ENCODE measurements at regions not wholly inside any gene's neighbourhood (a gene's known extent, or its start where the extent isn't known, plus 50 kb on each side); places are given as distances from the start of the nearest gene placed in this dataset.

DNA sequence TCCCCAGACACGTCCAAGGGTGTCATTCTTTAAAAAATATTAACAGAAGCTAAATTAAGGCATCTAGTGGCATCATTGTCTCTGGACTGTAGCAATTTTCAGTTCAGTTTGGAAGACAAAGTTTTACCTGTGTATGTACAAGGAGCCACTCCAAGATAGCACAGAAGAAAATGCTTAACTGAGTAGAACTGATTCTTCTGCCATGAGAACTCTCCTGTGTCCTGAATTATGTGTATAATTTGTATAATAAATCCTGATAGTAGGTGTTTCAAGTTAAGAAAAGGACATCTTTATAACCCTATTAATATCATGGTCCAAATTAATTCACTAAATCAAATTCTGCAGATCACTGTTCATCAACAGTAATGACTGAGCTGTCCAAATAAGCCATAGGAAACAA, 1104.0 kb downstream of the XPNPEP1 start:
- no peak for DNase-seq

DNA sequence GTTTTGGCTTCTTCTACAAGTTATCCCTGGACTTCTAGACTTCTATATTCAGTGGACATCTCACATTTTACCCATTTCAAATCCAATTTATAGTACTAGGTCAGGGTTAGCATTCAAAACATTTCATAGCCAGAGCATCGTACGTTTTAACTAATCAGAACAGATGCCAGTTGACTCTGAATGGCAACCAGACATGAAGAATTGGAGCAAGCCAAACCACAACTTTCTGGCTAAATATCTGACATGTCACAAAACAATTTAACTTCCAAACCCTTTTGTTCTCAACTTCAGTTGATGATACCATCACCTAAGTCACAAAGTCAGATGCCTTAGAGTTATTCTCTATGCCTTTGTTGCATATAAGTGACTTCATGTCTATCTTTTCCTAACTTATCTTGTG, 1105.7 kb downstream of the XPNPEP1 start:
- no peak for DNase-seq

DNA sequence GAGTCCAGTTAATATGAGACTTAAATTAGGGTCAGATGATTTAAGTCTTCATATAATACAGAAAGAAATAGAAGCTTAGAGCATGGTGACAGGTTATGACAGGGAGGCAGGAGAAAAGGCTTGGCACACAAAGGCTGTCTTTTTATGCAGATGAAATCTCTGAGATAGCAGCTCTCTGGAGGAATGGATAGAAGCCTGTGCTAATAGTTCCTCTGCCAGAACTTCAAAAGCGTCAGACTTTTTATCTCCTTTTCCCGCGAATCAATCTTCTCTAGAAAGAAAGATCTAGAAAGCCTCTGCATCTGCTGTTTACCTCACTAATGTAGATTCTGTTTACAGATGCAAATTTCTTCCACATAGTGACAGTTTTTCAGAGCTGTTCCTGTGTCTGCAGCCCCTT, 1106.2 kb downstream of the XPNPEP1 start:
- DNase-seq: no peak

DNA sequence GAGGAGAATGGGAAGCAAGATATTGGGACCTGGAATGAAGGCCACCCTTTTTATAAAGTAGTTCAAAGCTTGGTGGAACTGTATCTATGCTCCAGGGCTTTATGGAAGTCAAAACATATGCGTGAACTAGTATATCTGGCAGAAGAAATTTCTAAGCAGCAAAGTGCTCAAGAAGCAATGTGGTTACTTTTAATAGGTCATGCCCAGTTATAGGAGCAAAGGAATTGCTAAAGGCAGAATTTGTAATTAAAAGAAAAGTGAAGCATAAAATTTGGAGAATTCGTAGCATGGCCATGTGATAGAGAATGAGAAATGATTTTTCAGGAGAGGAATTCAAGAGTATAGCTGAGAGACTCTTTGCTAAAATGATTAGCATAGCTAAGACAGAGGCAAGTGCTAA, 1110.4 kb downstream of the XPNPEP1 start:
- no peak for DNase-seq

DNA sequence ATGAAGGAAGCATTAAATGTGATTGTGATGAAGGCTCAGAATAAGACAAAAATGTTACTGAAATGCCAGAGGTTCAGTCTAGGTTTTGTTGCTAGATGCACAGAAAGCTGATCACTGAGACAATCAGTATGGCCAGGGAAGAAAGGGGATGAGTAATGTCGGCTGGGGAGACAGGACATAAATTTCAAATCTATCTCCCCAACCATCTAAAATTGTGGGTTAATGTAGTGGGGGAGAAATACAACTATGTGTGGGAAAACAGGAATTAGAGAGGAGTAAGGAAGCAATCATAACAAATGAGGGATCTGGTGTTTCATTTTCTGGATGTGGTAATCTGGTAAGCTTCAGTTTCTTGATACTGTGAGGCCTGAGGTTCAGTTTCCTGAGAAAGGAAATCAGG, 1111.0 kb downstream of the XPNPEP1 start:
- DNase-seq: no peak

DNA sequence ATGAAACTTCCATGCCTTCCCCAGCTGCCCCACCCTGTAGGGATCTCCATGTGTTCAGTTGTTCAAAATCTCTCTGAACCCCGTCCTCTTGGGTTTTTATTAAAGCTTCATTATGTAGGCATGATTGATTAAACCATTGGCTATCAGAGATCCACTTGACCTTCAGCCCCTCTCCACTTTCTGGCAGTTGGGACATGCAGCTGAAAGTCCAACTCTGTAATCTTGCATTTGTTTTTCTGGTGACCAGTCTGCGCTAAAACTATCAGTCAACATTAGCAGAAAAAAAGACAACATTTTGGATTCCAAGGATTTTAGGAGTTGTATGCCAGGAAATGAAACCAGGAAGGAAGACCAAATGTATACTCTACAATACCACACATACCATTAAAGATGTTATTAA, 1115.1 kb downstream of the XPNPEP1 start:
- no peak for DNase-seq

DNA sequence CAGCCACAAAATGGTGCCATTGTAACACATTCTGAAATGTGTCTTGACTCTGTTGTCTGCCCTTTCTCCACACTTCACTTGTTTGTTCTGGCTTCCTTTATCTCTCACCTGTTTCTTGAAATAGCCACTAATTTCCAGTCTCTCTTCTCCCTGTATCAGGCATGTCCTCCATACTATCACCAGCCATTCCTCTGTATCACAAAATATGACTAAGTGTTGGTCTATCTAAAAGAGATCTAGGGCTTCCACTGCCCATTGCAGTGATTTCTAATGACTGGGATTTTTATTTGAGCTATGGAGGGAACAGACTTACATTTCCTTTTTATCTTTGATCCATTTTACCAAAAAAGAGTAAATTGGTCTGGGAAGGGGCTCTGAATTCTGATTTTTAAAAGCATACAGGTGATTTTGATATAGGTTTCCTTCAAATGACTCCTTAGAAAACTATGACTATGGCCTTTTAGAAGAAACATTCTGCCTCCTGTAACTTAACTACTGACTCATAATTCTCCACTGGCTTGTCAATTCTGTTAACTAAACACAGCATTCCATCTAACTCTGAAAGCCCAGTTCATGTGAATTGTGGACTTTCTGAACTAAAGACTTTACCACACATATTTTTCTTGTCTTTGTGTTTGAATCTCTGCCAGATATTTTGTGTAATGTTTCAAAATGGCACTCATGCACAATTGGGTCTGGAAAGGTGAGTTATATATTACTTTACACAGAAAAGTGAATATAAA, 1121.4 kb downstream of the XPNPEP1 start:
- DNase-seq: no peak

DNA sequence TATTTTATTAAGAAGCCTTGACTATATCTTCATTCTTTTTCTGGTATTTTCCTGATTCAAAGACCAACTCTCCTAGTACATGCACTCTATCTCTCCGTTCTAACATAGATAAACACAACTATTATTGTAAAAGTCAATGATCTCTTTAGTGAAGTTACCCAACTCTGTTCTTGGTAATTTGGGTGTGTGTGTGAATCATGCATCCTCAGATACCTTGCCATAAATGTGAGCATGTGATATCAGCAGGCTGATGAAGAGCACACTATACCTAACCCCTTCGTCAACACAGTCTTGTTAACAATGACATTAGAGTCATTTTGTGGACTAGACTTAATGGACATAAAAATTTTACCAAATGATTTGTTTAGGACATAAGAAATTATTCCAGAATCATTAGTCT, 1122.1 kb downstream of the XPNPEP1 start:
- no peak for DNase-seq

DNA sequence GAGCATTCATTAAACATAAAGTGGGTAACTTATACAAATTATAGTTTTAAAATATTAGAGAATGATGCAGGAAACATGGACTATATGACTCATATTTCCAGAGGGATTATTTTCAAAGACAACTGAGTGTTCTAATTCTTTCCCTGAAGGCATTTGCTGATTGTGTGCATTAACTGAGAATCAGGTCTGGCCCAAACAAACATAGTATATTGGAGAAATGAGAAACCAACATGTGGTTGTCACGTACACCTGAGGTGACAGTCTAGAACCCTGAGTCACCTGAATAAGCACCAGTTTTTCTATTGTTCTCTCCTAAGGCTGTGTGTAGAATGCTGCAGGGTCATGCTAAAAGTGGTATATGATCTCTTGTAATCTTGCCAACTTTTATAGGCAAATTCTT, 1125.7 kb downstream of the XPNPEP1 start:
- no peak for DNase-seq

DNA sequence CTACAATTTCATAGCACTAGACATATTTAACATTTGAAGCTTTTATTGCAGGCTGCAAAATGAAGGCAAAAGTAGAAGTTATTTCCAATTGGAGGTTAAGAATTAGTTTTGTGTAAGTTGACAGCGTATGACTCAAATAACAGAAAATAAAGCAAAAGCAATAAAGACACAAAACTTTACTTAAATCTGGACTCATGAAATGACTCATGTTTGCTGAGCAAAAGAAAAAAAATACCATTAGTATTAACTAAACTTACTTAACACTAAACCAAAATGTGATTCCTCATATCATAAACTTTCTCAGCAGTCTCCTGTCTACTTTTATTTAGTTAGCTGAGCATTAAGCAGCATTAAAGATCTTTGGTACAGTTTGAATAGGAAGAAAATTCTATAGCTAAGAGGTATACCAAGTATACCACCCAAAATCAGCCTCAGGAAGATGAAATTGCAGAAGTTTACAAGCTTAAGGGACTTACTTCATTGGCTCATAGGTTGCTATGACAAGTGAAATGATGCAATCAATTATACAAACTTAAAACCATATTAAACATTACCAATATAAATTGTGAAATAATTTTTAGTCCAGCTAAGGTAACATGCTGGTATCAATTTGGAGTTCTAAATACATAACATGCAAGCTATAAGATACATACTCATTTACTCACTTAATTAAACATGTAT, 1131.4 kb downstream of the XPNPEP1 start:
- DNase-seq: no peak

DNA sequence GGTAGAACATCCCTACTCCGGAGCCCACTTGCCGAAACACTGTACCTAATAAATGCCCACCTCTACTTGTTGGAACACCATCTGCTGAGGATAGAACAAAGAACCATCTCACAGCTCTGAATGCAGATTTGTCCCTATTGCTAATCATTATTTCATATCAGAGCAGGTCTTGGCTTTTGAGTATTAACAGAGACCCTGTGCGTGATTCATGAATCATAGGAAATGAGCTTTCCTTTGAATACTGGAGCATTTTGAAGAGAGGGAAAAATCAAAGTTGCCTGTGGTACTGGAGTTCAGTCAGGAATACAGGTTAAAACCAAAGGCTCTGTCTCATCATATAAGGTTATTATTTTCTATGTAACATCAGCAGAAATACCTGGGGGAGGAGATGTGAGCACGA, 1132.3 kb downstream of the XPNPEP1 start:
- DNase-seq: no peak

DNA sequence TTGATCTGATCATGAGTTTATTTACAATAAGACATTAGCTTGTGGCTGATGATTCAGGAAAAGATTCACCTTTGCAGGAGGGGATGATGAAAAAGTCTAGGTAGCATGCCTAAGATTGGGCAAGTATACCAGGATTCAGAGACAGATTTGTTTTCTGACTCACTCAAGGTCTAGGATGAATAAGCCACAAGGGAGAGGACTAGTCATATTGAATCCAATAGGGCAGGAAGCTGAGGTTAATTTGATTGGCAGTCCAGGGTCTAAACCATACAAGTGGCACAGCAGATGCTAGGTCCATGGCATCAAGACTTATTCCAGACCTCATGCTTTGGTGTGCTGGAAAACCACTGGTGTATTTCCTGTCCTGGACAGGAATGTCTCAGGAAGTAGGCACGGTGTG, 1133.4 kb downstream of the XPNPEP1 start:
- no peak for DNase-seq

DNA sequence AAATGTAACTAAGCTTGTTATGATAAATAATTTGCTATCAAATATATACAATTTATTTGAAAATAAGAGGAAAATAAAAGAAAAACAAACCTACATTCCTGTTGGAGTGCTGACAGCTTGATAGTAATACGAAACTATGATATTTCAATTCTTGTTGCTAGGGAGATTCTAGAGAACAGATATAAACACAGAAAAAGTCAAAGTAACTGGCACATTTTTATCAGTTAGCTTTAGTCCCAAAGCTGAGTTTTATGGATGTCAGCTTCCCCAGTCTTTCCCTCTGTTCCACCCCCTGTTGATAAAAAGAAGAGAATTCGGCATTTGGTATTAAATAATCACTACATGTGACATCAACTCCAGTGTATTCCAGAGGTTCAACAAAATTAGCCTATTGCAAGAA, 1134.0 kb downstream of the XPNPEP1 start:
- DNase-seq: no peak

DNA sequence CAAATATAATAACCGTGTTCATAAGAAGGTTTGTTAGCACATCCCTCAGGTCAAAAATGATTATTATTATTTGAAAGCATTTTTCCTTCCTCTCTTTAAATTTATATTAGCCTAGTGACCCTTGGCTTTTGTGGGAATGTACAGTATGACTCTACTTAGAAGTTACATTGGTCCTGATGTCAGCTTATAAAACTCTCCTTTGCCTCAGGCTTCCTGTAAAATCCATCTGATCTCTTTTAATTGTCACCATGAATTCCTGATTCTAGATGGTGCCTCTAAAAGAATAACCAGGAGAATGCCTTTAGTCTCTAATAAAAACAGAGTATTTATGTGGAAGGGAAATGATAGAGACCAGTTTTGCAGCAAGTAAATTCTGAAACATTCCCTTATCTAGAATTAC, 1134.4 kb downstream of the XPNPEP1 start:
- no peak for DNase-seq

DNA sequence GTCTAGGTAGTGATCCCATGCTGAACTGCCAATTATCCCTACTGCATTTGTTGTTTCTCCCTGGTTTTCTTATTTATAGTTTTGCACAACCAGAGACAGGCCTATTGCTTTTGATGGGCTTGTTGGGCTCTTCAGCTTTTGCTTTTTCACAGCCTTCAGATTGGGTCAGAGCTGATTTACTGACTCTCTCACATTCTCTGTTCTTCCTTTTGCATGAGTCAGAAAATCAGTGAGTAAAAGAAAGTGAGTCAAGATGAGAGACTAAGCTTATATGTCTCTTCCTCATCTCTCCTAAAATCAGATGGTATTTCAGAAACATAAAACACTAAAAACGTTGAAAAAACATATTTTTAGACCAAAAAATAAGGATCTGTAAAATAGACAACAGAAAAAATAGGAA, 1135.4 kb downstream of the XPNPEP1 start:
- no peak for DNase-seq

DNA sequence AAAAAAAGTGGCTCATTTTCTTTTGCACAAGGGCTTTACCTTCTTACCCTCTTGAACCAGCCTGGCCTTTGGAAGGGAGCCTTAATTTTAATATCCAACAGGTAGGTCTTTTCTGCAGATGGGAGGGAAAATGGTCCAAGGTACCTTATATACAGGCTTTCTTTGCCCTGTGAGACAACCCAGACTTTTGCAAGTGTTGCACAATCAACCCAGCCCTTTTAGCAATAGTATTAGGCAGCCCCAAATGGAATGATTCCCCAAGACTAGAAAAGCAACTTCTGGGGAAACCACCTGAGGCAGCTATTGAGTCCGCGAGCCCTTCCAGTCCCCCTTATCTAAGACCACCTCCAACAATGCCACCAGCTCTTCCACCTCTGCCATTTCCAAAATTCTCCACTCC, 1138.3 kb downstream of the XPNPEP1 start:
- no peak for DNase-seq

DNA sequence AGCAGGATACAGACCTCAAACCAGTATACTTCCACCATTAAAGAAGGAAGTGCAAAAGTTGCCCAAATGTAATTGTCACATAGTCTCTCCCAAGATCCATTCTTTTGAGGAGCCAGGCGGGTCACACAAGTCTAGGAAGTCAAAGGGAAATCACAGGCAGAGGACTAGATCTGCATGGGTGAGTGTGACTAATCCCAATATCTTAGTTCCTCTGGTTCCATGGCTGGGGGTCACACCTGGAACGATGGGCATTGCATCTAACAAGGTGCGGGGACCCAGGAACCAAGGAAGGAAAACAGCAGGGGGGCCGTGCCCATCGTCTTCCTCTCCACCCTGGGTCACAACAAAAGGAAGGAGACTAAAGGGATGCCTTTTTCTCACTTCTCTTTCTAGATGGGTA, 1138.8 kb downstream of the XPNPEP1 start:
- no peak for DNase-seq

DNA sequence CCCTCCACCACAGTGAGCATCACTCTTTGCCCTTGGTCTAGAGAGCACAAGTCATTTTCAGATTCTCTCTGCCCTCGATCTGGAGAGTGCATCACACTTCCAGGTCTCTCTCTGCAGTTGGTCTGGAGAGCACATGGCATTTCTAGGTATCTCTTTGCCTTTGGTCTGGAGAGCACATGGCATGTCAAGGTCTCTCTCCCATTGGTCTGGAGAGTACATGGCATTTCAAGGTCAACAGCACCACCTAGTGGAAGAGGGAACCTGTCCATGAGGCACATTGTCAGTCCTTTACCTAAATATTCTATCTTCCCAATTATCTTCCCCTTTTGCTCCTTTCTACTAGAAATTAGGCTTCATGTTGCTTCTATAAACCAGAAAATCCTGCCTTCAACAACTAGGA, 1139.4 kb downstream of the XPNPEP1 start:
- peak; percentile 60 for DNase-seq

DNA sequence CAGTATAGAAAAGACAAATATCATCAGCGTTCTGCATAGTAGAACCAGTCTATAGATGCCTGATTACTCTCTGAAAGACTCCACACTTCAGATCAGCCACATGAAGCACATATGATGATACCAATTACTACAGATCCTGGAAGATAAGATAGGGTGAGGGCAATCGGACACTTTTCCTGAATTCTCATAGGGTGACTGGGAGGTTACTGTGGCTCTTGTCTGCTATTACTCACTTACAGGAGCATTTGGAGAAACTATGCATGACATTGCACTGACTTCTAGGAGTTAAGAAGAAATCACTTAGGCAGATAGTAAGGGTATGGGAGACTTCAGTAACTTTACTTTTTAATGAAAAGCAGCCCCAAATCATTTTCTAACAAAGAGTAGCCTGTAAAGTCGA, 1140.9 kb downstream of the XPNPEP1 start:
- no peak for DNase-seq

DNA sequence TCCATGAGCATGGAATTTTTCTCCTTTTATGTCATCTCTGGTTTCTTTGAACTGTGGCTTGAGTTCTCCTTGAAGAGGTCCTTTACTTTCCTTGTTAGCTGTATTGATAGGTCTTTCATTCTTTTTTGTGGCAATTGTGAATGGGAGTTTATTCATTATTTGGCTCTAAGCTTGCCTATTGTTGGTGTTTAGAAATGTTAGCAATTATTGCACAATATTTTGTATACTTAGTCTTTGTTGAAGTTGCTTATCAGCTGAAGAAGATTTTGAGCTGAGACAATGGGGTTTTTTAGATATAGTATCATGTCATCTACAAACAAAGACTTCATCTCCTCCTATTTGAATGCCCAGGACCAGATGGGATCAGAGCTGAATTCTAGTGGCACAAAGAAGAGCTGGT, 1143.8 kb downstream of the XPNPEP1 start:
- DNase-seq: no peak

DNA sequence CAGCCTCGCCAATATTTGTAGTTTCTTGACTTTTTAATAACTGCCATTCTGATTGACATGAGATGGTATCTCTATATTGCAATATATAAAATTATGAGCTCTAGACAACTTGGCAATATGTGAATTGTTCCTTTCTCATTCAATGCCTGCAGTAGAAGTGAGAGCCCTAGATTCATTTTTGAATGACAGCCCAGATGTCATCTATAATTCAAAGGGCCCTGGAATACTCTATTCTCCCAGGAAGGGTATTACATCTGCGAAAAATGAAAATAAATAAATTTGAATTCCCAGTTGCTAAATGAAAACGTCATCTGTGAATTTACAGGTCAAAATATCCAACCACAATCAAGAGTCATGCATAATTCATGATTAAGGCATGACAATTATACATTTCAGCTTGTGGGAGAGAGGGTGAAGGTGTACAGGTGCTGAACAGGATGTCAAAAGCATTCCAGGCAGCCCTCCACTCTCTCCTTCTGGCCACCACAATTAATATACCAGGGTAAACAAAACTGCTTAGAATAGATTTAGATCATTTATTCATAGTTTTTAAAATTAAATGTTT, 1147.3 kb downstream of the XPNPEP1 start:
- DNase-seq: no peak

DNA sequence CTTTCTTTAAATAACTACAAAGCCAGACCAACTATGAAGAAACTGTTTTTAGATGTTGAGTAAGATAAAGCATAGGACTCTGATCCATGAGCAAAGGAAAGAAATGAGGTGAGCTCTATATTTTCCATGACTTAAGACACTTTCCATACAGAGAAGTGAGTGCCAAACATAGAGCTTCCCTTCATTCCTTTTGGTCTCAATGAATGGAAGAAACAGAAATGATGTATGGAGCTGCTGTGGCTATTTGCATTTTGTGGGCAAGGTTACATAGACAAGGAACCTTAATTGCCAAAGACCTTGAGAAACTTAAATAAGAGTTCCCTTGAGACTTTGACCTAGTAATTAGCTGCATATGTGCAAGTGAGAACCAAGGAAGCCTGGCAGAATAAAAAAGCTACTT, 1152.2 kb downstream of the XPNPEP1 start:
- DNase-seq: no peak

DNA sequence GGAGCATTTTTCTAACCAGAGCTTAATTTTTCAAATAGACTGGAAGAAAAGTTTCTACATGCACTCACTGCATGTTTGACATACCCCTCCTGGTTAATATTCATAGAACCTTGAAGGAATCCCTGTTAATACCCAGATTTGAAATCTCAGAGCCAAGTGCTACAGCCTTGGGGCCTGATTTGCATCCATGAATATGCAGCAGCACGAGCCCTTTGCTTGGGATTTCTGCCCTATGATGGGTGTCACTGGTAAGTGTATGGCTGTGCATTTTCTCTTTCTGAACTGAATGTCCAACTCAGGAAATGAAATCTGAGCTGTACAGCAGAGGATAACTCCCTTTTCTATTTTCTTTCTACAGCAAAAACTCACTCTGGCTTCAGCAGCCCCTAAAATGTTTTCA, 1157.5 kb downstream of the XPNPEP1 start:
- DNase-seq: no peak

DNA sequence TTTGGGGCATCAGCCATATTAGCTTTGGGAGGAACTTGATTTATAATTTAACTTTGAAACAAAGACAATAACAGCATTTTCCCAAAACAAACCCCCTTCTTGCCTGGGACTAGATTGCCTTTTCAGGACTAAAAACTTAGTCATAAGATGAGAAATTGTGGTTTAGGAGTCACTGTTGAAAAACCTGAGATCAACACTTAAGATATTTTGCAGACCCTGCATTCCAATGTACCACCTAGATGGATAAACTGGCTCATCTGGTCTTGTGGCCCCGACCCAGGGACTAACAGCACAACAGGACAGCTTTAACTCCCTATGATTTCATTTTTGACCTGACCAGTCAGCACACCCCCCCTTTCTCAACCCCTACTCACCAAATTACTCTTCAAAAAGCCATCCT, 1165.4 kb downstream of the XPNPEP1 start:
- no peak for DNase-seq

DNA sequence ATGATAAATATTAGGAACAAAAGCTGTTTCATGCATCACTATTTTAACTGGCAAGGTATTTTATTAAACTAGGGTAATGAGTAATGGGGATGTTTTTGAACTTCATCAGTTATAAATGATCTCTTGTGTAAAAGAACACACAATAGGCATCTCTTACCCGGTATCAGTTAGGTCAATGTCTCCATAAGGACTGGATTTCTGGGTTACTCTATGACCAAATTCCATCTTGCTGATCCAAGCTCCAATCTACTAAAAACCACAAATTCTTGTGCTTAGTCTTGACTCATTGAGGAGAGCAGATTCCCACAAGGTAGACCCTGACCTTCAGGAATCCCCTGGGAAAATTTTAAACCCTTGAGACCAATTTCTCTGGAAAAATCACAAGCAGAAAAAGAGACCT, 1167.7 kb downstream of the XPNPEP1 start:
- DNase-seq: no peak

Data from NCI-H69 (cell line).